ENCODE measurements at regions not wholly inside any gene's neighbourhood (a gene's known extent, or its start where the extent isn't known, plus 50 kb on each side); places are given as distances from the start of the nearest gene placed in this dataset.
"Not testable (repeated sequence)": the region's sequence is repeated elsewhere in the genome, so short reads cannot be mapped to it uniquely, and the experiment has no call there.

DNA sequence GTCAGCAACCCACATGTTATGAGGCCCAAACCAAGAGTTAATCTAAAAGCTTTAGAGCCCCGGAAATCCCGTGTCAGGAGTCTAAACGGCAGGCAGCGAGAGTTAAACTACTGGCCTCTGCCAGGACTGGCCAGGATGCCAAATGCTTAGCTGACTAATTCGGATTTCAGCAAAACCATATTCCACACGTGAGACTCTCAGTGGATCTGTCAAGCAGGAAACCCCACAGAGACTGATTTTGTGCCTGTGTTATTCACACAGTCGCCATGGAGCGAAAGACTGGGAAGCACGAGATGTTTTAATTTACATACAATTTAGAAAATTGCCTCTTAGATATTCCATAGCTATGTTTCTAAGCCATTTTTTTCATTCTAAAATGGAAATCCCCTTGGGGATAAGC is 152.9 kb downstream of the RNASET2 start:
- POLR2A ChIA-PET (ENCODE audit: low non-redundant PET), result no interaction called here
- H3K27ac ChIP-seq, result no peak overlapping the region
- no peak for DNase-seq (ENCODE audit: low spot score)
- TF ChIP-seq, protein P1, sequence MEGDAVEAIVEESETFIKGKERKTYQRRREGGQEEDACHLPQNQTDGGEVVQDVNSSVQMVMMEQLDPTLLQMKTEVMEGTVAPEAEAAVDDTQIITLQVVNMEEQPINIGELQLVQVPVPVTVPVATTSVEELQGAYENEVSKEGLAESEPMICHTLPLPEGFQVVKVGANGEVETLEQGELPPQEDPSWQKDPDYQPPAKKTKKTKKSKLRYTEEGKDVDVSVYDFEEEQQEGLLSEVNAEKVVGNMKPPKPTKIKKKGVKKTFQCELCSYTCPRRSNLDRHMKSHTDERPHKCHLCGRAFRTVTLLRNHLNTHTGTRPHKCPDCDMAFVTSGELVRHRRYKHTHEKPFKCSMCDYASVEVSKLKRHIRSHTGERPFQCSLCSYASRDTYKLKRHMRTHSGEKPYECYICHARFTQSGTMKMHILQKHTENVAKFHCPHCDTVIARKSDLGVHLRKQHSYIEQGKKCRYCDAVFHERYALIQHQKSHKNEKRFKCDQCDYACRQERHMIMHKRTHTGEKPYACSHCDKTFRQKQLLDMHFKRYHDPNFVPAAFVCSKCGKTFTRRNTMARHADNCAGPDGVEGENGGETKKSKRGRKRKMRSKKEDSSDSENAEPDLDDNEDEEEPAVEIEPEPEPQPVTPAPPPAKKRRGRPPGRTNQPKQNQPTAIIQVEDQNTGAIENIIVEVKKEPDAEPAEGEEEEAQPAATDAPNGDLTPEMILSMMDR (conservative IDR thresholded peaks at IDR 0.05; ENCODE audit: low read depth), result no peak
- CTCF ChIA-PET, result interaction anchor here (0.7 kb wide), 1 partner anchor 35 kb away, joined by 3 read pairs; no protein-coding TSS in a partner anchor

DNA sequence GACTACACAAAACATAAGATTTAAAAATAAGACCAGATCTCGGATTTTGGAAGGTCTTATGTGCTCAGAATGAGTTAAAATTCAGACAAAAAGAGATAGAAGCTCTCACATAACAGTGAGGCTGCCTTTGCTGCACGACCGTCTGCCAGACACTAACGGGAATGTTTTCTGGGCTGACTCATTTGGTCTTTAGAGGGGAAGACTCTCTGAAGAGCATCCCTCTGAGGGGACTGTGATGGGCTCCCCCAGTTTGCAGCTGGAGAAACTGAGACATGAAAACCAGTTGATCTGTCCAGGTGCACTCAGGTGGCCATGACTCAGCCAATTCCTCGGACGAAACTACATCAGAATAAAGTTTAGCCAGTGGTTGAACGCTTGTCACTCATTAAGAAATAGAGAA is 153.9 kb downstream of the RNASET2 start:
- DNase-seq (ENCODE audit: low spot score), result no peak
- TF ChIP-seq, protein P1 (conservative IDR thresholded peaks at IDR 0.05; ENCODE audit: low read depth), result no peak
- CTCF ChIA-PET, result no interaction called here
- H3K27ac ChIP-seq, result no peak overlapping the region
- POLR2A ChIA-PET (ENCODE audit: low non-redundant PET), result no interaction called here

GRCh38 chr6:166800137-166800536 is 156.2 kb downstream of the RNASET2 start:
- CTCF ChIA-PET, result interaction anchor here (1.3 kb wide), 1 partner anchor 151 kb away, joined by 5 read pairs; no protein-coding TSS in a partner anchor
- POLR2A ChIA-PET (ENCODE audit: low non-redundant PET), result no interaction called here

DNA sequence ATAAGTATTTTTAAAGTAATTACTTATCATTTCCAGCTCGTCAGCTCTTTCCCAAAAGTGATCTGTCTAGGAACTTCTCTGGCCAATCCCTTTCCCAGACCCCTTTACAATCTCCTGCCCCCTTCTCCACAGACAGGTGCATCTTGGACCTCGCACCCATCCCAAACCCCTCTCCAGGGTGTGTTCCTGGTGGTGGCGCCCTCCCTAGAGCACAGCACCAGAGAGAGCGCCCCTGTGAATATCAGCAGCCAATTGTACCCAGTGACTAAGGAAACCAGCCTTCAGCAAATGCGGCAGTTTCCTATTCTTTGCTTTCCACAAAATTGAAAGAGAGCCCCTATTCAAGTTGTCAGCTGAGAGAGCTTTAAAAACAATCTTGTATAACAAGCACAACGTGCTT is 157.7 kb downstream of the RNASET2 start:
- no peak overlapping the region for H3K27ac ChIP-seq
- POLR2A ChIA-PET (ENCODE audit: low non-redundant PET), result no interaction called here
- TF ChIP-seq, protein P1 (conservative IDR thresholded peaks at IDR 0.05; ENCODE audit: low read depth), result no peak
- no peak for DNase-seq (ENCODE audit: low spot score)
- CTCF ChIA-PET, result interaction anchor here (1.3 kb wide), 1 partner anchor 153 kb away, joined by 5 read pairs; no protein-coding TSS in a partner anchor

More at GRCh38 chr6:166800137-166800536, 156.2 kb downstream of the RNASET2 start:
- H3K27ac ChIP-seq, result no peak overlapping the region
- DNase-seq (ENCODE audit: low spot score), result no peak
- TF ChIP-seq, protein P1 (conservative IDR thresholded peaks at IDR 0.05; ENCODE audit: low read depth), result no peak

DNA sequence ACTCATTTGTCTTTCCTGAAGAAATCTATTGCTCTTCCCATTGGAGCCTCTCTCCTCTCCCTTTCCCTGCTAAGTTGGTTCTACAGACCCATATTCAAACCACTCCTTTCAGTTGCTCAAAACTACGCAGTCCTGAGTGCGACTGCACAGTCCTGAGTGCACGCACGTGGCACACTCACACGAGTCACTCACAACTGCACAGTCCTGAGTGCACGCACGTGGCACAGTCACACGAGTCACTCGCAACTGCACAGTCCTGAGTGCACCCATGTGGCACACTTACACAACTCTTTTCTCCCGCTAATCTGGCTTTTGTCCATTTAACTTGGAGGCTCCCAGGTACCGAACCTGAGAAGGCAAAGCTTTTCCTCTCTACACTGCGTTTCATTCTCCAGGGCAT is 159.7 kb downstream of the RNASET2 start:
- ChIA-PET CTCF (no interaction called here), POLR2A (ENCODE audit: low non-redundant PET) (no interaction called here)
- TF ChIP-seq, protein P1 (conservative IDR thresholded peaks at IDR 0.05; ENCODE audit: low read depth), result no peak
- no peak overlapping the region for H3K27ac ChIP-seq
- no peak for DNase-seq (ENCODE audit: low spot score)

- ChIA-PET POLR2A (ENCODE audit: low non-redundant PET) (no interaction called here), CTCF (no interaction called here)
- no peak overlapping the region for H3K27ac ChIP-seq
- TF ChIP-seq, protein P1 (conservative IDR thresholded peaks at IDR 0.05; ENCODE audit: low read depth), result no peak
- no peak for DNase-seq (ENCODE audit: low spot score)
These were observed 160.5 kb downstream of the RNASET2 start for GRCh38 chr6:166795879-166796278.

- POLR2A ChIA-PET (ENCODE audit: low non-redundant PET); DNase-seq (ENCODE audit: low spot score); CTCF ChIA-PET; H3K27ac ChIP-seq: not testable (repeated sequence)
These were observed 163.8 kb upstream of the RPS6KA2 start for GRCh38 chr6:166790808-166791207.

DNA sequence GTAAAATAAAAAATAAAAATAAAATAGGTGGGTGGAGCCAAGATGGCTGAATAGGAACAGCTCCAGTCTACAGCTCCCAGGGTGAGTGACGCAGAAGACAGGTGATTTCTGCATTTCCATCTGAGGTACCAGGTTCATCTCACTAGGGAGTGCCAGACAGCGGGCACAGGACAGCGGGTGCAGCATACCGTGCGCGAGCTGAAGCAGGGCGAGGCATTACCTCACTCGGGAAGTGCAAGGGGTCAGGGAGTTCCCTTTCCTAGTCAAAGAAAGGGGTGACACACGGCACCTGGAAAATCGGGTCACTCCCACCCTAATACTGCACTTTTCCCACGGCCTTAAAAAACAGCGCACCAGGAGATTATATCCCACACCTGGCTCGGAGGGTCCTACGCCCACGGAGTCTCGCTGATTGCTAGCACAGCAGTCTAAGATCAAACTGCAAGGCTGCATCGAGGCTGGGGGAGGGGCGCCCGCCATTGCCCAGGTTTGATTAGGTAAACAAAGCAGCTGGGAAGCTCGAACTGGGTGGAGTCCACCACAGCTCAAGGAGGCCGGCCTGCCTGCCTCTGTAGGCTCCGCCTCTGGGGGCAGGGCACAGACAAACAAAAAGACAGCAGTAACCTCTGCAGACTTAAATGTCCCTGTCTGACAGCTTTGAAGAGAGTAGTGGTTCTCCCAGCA is 161.9 kb upstream of the RPS6KA2 start:
- DNase-seq (ENCODE audit: low spot score); H3K27ac ChIP-seq; POLR2A ChIA-PET (ENCODE audit: low non-redundant PET): not testable (repeated sequence)
- CTCF ChIA-PET, result interaction anchor here (0.8 kb wide), 1 partner anchor 22 kb away, joined by 3 read pairs; no protein-coding TSS in a partner anchor
